GM23338 (cell line): ENCODE measurements at regions not wholly inside any gene's neighbourhood (a gene's known extent, or its start where the extent isn't known, plus 50 kb on each side); places are given as distances from the start of the nearest gene placed in this dataset.
A peak's percentile ranks its signal among the peaks of the same experiment; 100 is the strongest.

ENCODE experiments used
- ATAC-seq: fragments of 200-7000 bp; cut with Tn5 transposase; 3 replicates; pipeline ENCODE4 v1.9.1; 2020
- DNase-seq: peaks from one replicate; pipeline ENCODE4 v3.0.0-alpha.2; 2015; ENCODE audit warnings: low spot score
- H2AFZ ChIP-seq: fragments of 200-600 bp; sonication (generic); 2 replicates; pipeline ENCODE4 v1.8.0; 2016; ENCODE audit warnings: antibody characterized with exemption, mild to moderate bottlenecking, moderate library complexity
- H3F3A ChIP-seq: fragments of 200-600 bp; sonication (generic); replicated peaks from 2 replicates; pipeline ENCODE4 v1.8.0; 2017; ENCODE audit warnings: antibody characterized with exemption, mixed run types, low read depth
- H3K27ac ChIP-seq: fragments of 200-600 bp; sonication (generic); 2 replicates; pipeline ENCODE4 v1.6.1; 2016; ENCODE audit warnings: low read depth
- H3K27me3 ChIP-seq: fragments of 200-600 bp; sonication (generic); 2 replicates; pipeline ENCODE4 v1.8.0; 2016; ENCODE audit warnings: mild to moderate bottlenecking, mixed run types, moderate library complexity; ENCODE audit not compliant: insufficient read depth
- H3K36me3 ChIP-seq: fragments of 200-600 bp; sonication (generic); 2 replicates; pipeline ENCODE4 v1.8.0; 2016; ENCODE audit warnings: mild to moderate bottlenecking; ENCODE audit not compliant: insufficient read depth
- H3K4me1 ChIP-seq: fragments of 200-600 bp; sonication (generic); 2 replicates; pipeline ENCODE4 v1.8.0; 2016; ENCODE audit warnings: mild to moderate bottlenecking, moderate library complexity; ENCODE audit not compliant: insufficient read depth
- H3K4me2 ChIP-seq: fragments of 200-600 bp; sonication (generic); 2 replicates; pipeline ENCODE4 v1.7.1; 2017; ENCODE audit warnings: mixed run types
- H3K4me3 ChIP-seq: fragments of 200-600 bp; sonication (generic); 2 replicates; pipeline ENCODE4 v1.6.1; 2016; ENCODE audit warnings: mixed run types
- H3K79me2 ChIP-seq: fragments of 200-600 bp; sonication (generic); replicated peaks from 2 replicates; pipeline ENCODE4 v1.8.0; 2017; ENCODE audit warnings: mild to moderate bottlenecking; ENCODE audit not compliant: insufficient read depth
- H3K9me2 ChIP-seq: fragments of 200-600 bp; sonication (generic); 2 replicates; pipeline ENCODE4 v1.8.0; 2017; ENCODE audit not compliant: insufficient read depth
- H4K20me1 ChIP-seq: fragments of 200-600 bp; sonication (generic); replicated peaks from 2 replicates; pipeline ENCODE4 v1.8.0; 2017; ENCODE audit warnings: mild to moderate bottlenecking; ENCODE audit not compliant: insufficient read depth
- H3K27ac Mint-ChIP-seq: 2 replicates; pipeline ENCODE4 v1.8.0; 2020; ENCODE audit warnings: inconsistent platforms, mild to moderate bottlenecking, moderate library complexity, mixed read lengths
- H3K27me3 Mint-ChIP-seq: 3 replicates; pipeline ENCODE4 v1.8.0; 2022; ENCODE audit warnings: low read depth, mild to moderate bottlenecking, moderate library complexity, mixed read lengths, inconsistent platforms; ENCODE audit not compliant: insufficient read depth, poor library complexity
- H3K36me3 Mint-ChIP-seq: 3 replicates; pipeline ENCODE4 v1.8.0; 2021; ENCODE audit warnings: low read depth, mild to moderate bottlenecking, inconsistent platforms, moderate library complexity, mixed read lengths
- H3K4me1 Mint-ChIP-seq: 3 replicates; pipeline ENCODE4 v1.8.0; 2020; ENCODE audit warnings: mild to moderate bottlenecking, inconsistent platforms, mixed read lengths
- H3K4me3 Mint-ChIP-seq: 3 replicates; pipeline ENCODE4 v1.8.0; 2021; ENCODE audit warnings: moderate library complexity, mild to moderate bottlenecking, inconsistent platforms, mixed read lengths
- H3K9me3 Mint-ChIP-seq: 3 replicates; pipeline ENCODE4 v1.8.0; 2020; ENCODE audit warnings: moderate library complexity, mild to moderate bottlenecking, inconsistent platforms, mixed read lengths
- CREB1 ChIP-seq: fragments of 250-450 bp; sonication (Bioruptor Pico); IDR thresholded peaks from 2 replicates; pipeline ENCODE4 v1.5.0; 2020; ENCODE audit warnings: low read depth, mild to moderate bottlenecking, moderate library complexity
- CTCF ChIP-seq, 2 experiments: fragments of 200-600 bp in 1 of 2; sonication (generic) in 1 of 2; conservative IDR thresholded peaks; 2 replicates each; pipeline versions ENCODE4 v1.5.1 to v1.6.1; 2016 to 2017; ENCODE audit warnings: antibody characterized with exemption in 2 of 2, low read depth in 2 of 2, mild to moderate bottlenecking in 2 of 2, moderate library complexity in 1 of 2
- EZH2phosphoT487 ChIP-seq: fragments of 200-600 bp; sonication (generic); IDR thresholded peaks from one replicate; pipeline ENCODE4 v1.8.1; 2018; ENCODE audit warnings: antibody characterized with exemption; ENCODE audit not compliant: unreplicated experiment
- JUNB ChIP-seq: IDR thresholded peaks from one replicate; pipeline ENCODE4 v1.6.1; 2016; ENCODE audit warnings: antibody characterized with exemption; ENCODE audit not compliant: unreplicated experiment
- NANOG ChIP-seq: IDR thresholded peaks from 2 replicates; pipeline ENCODE4 v1.6.1; 2016; ENCODE audit warnings: antibody characterized with exemption, borderline replicate concordance
- POLR2AphosphoS5 ChIP-seq: IDR thresholded peaks from 2 replicates; pipeline ENCODE4 v1.6.1; 2016; ENCODE audit warnings: antibody characterized with exemption, low read depth
- REST ChIP-seq: IDR thresholded peaks from one replicate; pipeline ENCODE4 v1.6.1; 2018; ENCODE audit warnings: antibody characterized with exemption; ENCODE audit not compliant: unreplicated experiment
- STAT1 ChIP-seq: IDR thresholded peaks from one replicate; pipeline ENCODE4 v1.6.1; 2016; ENCODE audit warnings: antibody characterized with exemption; ENCODE audit not compliant: unreplicated experiment
- ZNF114 ChIP-seq: fragments of 250-450 bp; sonication (Bioruptor Pico); IDR thresholded peaks from 2 replicates; pipeline ENCODE4 v1.5.0; 2020; ENCODE audit warnings: mild to moderate bottlenecking, moderate library complexity
- ZNF331 ChIP-seq: fragments of 250-450 bp; sonication (Bioruptor Pico); IDR thresholded peaks from 2 replicates; pipeline ENCODE4 v1.5.0; 2020; ENCODE audit warnings: low read depth, mild to moderate bottlenecking, moderate library complexity

GRCh38 chr10:78843495-78843894 is 225.3 kb upstream of the ZMIZ1 start:
- no peaks in the 10 kb centered on the region for H4K20me1 ChIP-seq
- H3K36me3 ChIP-seq: no peaks in the 10 kb centered on the region
- no peaks in the 10 kb centered on the region for H3K4me1 ChIP-seq
- no peaks in the 10 kb centered on the region; the same call in 2 of the 3 replicates for H3K4me1 Mint-ChIP-seq
- H3K4me2 ChIP-seq: no peak overlapping the region
- TF ChIP-seq CREB1 (CRISPR knock-in tag): no peak
- TF ChIP-seq STAT1: no peak
- TF ChIP-seq REST: no peak
- no peak for TF ChIP-seq ZNF331 (CRISPR knock-in tag)
- no peak for TF ChIP-seq NANOG
- TF ChIP-seq POLR2AphosphoS5: no peak
- TF ChIP-seq JUNB: no peak
- TF ChIP-seq ZNF114 (CRISPR knock-in tag): no peak
- H3K79me2 ChIP-seq: no peaks in the 10 kb centered on the region
- H3K9me2 ChIP-seq: peaks cover 4% of the 10 kb centered on the region; the same call in 1 of the 2 replicates
- H3K27ac ChIP-seq: no peak overlapping the region
- peaks cover 8% of the 10 kb centered on the region; the same call in 2 of the 3 replicates for H3K36me3 Mint-ChIP-seq
- H2AFZ ChIP-seq: no peak overlapping the region
- H3K4me3 ChIP-seq: no peak overlapping the region
- no peak overlapping the region for H3K27ac Mint-ChIP-seq
- peaks cover 15% of the 10 kb centered on the region for H3K9me3 Mint-ChIP-seq
- no peaks in the 10 kb centered on the region for H3F3A ChIP-seq
- H3K4me3 Mint-ChIP-seq: no peak overlapping the region
- DNase-seq (no peak), ATAC-seq (no peak)
- no peaks in the 10 kb centered on the region for H3K27me3 ChIP-seq
- peaks cover 13% of the 10 kb centered on the region for H3K27me3 Mint-ChIP-seq

GRCh38 chr10:78844960-78845607 is 223.7 kb upstream of the ZMIZ1 start:
- Mint-ChIP-seq H3K4me3 (no peak overlapping the region), H3K36me3 (peaks cover 8% of the 10 kb centered on the region; the same call in 2 of the 3 replicates), H3K27me3 (peaks cover 16% of the 10 kb centered on the region), H3K27ac (no peak overlapping the region), H3K4me1 (no peaks in the 10 kb centered on the region; the same call in 2 of the 3 replicates), H3K9me3 (peaks cover 15% of the 10 kb centered on the region)
- Histone ChIP-seq H3K27me3 (no peaks in the 10 kb centered on the region), H3K27ac (no peak overlapping the region), H4K20me1 (no peaks in the 10 kb centered on the region), H2AFZ (no peak overlapping the region), H3K4me1 (no peaks in the 10 kb centered on the region), H3F3A (no peaks in the 10 kb centered on the region), H3K4me2 (no peak overlapping the region), H3K9me2 (peaks cover 4% of the 10 kb centered on the region; the same call in 1 of the 2 replicates), H3K4me3 (no peak overlapping the region), H3K79me2 (no peaks in the 10 kb centered on the region), H3K36me3 (no peaks in the 10 kb centered on the region)
- TF ChIP-seq CTCF (conservative IDR thresholded peaks at IDR 0.05; ENCODE audit: low read depth in 2 of 2): 0 out of 4 replicates have a peak, but pooled peaks of 1 of the 2 experiments have one; percentile 12
- TF ChIP-seq EZH2phosphoT487: no peak
- peak; percentile 70 for ATAC-seq
- peak; percentile 30 for DNase-seq
